HG03457 (cell line): ENCODE measurements at regions not wholly inside any gene's neighbourhood (a gene's known extent, or its start where the extent isn't known, plus 50 kb on each side); places are given as distances from the start of the nearest gene placed in this dataset.
"Not testable (repeated sequence)": the region's sequence is repeated elsewhere in the genome, so short reads cannot be mapped to it uniquely, and the experiment has no call there.

Experiments
- ATAC-seq: cut with Tn5 transposase; IDR thresholded peaks from one replicate; pipeline ENCODE4 v1.9.1; 2021; ENCODE audit warnings: moderate number of reproducible peaks; ENCODE audit not compliant: unreplicated experiment

DNA sequence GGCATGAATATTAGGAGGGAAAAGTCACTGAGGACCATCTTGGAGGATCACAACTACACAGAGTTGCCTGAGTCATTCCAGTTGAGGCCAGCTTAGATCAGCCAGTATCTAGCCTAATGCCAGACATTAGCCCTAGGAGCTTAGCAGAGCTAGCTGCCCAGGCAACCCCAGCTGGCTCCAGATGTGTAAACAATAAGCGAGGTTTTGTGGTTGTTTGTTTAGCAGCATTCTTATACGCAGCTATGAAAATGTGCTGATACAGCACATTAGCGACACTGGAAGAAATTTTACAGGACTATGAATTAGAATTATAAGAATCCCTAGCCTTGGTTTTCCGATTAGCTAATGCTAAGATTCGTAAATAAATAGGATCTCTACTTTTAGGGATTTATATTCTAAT, 59.3 kb downstream of the BTBD3 start:
- ATAC-seq: no peak

DNA sequence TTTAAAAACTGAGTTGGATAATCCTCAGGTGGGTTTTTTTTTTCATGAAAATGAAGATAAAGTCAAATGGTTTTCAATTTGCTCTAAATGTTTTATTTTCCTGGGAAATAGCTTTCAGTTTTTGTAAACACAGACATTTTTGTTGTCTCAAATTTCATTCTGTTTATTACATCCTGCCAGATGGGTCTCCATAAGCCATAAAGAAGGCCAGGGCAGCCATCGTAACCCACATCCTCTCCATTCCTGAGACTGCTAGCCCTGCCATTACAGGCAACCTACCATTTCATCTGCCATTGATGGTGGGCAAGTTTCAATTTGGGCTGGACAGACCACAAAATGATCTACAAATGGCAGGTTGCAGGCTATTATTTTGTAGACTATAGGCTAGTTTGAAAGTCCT, 60.8 kb downstream of the BTBD3 start:
- ATAC-seq: no peak

DNA sequence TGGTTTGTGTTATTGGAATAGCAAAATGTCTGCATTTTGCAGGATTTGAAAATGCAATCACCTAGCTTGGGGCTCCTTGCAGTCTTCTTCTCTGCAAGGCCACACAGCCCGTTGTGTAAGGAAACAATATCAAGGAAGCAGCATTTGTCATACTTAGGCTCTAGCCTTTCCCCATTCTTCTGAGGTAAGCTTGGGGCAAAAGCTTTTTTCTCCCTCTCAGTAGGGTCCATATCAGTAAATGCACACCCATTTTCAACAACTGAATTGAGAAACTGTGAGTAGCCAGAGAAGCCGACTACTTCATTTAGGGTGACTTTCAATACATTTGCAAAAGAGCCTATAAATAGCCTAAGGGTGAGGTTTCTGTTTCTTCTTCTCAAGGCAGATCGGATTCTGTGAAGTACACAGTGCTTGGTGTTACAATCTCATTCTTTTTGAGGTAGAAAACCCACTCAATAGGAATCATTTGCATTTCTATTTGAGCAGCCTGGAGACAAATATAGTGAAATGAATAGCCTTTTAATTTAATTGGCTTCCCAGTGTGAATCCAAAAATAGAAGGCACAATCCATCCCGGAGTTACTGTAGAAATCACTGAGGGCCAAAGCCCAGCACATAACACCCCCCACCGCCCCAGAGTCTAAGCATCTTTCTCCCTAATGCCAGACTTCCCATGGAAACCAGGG, 61.8 kb downstream of the BTBD3 start:
- ATAC-seq: no peak

DNA sequence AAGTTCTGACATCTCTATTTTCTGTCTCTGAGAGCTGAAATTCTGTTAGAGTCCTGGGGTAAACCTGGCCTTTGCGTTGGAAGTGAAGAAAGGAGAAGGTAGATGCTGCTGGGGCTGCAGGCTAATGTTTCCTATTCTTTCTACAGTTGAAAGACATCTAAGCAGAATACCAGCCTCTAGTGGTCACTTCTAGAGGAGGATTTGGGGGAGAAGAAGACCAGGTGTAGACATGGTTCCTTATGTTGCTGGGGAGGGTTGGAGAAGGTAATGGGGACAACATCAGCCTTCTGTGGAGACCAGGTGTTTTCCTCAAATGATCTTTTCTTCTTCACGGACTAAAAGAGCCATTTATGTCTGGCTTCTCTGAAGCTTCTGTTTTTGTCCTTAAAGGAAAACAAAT, 62.6 kb downstream of the BTBD3 start:
- ATAC-seq: no peak

DNA sequence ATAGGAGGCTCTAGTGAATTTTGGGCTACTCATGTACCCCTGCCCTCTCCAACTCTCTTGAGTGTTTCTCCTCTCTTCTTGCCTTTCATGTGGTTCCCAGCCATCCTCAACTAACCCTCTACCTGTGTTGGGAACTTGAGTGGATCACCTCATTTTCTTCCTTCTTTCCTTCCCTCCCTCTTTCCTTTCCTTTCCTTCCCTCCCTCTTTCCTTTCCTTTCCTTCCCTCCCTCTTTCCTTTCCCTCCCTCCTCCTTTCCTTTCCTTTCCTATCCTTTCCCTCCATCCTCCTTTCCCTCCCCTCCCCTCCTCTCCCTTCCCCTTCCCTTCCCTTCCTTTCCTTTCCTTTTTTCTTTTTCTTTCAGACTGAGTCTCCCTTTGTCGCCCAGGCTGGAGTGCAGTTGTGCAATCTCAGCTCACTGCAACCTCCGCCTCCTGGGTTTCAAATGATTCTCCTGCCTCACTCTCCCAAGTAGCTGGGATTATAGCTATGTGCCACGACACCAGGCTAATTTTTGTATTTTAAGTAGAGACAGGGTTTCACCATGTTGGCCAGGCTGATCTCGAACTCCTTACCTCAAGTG, 63.8 kb downstream of the BTBD3 start:
- ATAC-seq: no peak

DNA sequence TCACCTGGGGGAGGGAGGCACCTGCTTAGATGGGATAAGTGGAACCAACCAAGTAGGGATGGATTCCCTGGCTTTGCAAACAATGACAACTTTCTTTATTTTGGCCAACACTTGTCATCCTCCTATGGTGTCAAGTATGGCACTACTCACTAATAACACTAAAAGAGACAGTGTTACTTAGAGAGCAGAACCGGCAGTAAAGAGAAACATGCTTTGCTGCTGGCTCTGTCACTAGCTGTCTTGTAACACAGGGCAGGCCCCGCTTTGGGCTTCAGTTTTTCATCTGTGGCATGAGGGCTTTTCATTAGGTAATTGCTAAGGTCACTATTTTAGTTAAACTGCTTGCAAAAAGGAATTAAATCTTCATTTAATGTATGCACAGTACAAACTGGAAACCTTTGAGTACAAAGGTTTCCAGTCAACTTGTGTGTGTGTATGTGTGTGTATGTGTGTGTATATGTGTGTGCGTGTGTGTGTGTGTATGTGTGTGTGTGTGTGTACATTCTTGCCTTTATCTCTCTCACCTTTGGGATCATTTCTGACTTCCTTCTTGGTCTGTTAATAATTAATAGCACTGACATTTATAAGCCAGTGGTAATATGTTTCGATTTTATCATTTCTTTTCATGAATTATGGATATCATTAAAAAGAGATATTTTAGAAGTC, 64.7 kb downstream of the BTBD3 start:
- no peak for ATAC-seq

DNA sequence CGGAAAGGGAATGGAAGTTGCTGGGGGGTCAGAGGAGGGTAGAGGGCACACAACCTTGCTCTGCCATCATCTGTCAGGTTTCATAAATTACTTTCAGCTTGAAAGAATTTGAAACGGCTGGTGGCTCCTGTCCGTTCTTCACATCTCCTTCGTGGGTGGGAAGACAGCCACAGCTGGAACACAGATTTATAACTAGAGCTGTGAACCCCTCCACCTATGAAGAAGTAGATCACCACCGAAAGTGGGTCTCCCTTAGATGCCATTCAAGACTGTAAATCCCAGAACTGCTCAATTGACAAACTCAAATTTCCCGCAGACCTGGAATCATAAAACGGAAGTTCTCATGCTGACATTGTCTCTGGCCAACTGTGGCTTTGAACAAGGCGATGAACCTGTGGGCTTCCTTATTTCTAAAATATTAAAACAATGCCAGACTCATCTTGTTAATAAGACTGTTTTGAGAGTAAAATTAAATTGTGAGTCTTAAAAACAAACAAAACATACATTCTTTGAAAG, 65.3 kb downstream of the BTBD3 start:
- ATAC-seq: no peak

DNA sequence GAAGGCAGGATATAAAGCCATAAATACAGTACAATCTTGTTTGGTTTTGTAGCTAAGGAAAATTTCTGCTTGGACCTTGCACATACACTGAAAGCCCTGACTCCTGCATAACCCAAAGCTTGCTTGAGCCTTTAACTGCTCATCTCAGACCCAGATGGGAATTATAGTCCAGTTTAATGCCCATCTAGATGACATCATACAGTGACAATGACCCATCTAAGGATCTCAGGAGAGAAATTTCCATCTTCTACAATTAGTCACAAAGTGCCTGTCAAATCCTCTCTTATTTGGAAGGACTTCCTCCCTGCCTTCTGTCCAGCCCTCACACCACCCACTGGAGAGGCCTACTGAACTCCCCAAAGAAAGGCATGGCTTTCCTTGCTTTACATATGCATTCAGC, 69.3 kb downstream of the BTBD3 start:
- no peak for ATAC-seq

DNA sequence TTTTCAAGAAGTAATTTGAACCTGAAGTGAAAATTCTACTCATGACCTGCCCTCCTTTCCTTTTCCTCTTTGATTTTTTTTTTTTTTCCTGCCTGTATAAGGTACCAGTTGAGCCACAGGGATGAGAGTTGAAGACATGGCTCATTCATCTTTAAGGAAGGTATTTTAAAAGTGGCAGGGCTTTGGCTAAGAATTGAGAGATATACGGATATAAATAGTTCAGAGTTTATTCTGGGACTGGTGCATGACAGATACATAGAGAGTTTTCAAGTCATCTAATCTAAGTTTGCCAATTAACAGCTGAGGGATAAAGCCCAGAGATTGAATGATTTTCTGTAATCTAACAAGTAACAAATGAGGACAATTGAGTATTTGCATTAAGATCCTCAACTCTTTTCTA, 69.8 kb downstream of the BTBD3 start:
- ATAC-seq: no peak

DNA sequence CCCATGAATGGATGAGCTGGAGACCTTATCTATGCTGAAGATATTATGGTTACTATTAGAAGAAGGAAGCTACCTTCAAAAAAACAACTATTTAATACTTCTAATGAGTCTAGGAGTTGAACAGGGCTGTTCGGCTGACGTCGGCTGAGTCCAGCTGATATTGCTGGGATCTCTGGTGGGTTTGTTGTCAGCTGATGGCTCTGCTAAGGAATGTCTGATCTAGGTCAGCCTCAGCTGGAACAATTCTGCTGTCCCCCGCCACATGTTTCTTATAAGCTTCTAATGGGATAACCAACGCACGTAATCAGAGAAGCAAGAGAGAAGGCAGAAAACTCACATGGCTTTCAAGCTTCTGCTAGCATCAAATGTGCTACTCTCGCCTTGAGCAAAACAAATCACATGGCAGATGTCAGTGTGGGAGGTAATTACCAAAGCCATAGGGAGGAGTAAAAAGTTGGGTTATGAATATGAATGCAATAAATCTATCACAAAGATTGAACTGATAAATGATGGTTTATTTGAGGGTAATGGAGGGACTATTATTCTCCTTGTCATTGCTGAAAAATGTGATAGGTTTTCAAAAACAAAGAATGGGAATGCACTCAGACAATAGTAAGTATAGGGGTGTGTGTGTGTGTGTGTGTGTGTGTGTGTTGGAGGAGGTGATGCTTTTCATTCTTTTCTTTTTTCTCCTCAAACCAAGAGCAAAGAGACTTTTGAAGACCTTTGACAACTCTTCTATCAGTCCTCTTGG, 71.5 kb downstream of the BTBD3 start:
- no peak for ATAC-seq

DNA sequence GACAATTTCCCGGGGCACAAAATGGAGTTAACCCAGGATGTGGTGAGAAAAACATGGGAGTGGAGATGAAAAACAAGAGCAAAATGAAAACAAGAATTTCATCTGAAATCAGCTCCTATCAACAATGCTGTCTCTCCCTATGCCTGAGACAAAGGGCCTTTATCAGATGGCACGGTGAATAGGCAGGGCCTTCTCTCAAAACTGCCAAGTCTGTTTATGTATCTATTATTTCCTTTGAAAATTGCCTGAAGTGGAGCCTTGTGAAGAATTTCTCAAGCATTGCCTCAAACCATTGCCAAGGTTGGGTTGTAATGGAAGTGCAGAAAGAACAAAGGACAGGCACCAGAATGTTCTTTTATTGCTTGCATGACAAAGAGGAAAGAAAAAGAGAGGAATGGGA, 74.7 kb downstream of the BTBD3 start:
- ATAC-seq: no peak

DNA sequence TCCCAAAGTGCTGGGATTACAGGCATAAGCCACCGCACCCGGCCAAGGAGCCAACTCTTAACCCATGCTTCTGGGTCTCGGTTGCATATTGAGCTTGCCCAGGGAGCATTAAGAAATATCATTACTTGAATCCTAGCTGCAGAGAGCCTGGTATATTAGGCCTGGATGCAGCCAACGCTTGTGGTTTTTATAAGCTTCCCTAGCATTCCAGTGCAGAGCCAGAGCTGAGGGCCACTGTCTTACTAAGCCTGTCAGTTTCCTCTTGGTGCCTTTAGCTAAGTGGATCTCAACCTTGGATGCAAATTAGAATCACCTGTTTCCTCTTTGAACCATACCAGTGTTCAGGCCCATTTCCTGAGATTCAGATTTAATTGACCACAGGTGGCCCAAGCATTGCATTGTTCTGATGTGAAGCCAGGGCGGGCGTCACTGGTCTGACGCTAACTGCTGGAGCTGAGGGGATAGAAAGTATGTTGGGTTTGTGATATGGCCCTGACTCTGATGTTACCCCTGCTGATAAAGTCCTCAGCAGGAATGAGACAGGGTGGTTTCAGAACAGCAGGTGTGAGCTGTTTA, 76.3 kb downstream of the BTBD3 start:
- ATAC-seq: no peak

DNA sequence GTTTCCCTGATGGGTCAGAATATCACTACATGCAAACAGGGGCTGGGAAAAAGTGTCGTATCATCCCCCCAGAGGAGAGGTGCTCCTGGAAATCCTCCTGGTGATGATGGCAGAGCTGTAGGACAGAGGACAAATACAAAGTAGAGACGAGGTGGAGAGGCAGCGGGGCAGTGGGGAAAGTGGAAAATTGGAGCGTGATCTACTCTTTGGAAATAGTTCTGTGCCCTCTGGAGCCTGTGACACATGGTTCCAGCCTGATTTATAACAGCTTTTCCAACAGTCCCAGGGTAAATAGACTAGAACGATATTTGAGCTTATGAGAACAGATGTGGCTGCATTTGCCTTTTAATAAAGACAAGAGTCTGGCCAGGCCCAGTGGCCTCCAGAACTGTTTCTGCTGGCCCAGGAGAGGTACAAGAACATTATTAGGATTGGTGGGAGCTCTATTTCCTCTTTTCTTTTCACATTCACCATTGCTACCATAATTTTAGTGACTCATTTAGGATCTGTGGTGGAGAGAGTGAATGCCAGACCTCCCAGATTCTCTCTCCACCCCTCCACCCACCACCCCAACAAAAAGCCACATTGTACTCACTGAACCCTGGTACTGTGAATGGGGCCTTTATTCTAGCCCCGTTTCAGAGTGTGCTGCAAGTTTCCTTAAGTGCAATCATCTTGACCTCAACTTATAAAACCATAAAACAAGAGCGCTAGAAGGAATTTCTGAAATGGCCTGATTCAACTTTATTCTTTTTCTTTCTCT, 78.3 kb downstream of the BTBD3 start:
- ATAC-seq: no peak

DNA sequence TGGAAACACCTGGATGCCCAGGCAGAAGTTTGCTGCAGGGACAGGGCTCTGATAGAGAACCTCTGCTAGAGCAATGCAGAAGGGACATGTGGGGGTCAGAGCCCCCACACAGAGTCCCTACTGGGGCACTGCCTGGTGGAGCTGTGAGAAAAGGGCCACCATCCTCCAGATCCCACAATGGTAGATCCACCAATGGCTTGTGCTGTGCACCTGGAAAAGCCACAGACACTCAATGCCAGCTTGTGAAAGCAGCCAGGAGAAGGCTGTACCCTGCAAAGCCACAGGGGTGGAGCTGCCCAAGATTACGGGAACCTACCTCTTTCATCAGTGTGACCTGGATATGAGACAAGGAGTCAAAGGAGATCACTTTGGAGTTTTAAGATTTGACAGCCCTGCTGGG, 87.1 kb downstream of the BTBD3 start:
- ATAC-seq: not testable (repeated sequence)

DNA sequence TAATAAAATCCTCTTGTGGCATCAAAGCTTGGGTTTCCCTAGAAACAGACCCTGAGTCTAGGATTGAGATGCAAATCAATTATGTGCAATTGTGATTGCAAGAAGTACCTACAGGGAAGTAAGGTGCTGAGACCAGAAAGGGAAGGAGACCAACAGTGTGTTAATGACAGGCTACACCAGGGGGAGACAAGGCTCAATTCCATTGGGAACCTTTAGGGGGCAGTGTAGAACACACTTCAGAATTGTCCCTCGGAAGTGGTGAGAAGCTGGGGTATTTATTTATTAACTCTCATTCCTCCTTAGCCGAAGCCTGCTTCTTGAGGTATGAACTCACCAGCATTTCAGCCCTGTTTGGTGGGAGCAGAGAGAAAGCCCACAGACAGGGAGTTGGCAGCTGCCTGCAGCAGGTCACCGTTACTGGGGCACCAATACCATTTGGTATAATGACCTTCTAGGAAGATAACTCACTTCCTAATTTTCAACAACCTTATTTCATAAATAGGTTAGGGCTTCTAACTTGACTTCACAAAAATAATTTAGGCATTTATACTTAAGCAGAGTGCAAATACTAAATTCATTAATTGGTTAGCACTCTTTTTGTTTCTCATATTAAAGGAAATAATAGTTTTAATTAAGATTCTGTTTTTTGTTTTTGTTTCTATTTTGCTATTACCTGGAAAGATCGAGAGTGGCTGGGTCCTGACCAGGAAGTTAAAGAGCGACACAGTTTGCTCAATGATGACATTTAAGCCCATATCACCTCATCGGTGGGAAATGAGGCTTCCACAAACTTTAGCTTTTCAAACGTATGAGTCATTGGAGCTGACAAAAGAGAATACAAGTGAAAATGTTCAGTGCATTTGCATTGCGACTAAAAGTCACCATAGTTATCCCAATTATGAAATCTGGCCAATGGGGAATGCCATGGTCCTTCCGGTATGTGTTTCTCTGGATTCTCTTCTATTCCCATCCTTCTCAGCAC, 94.8 kb downstream of the BTBD3 start:
- ATAC-seq: no peak

DNA sequence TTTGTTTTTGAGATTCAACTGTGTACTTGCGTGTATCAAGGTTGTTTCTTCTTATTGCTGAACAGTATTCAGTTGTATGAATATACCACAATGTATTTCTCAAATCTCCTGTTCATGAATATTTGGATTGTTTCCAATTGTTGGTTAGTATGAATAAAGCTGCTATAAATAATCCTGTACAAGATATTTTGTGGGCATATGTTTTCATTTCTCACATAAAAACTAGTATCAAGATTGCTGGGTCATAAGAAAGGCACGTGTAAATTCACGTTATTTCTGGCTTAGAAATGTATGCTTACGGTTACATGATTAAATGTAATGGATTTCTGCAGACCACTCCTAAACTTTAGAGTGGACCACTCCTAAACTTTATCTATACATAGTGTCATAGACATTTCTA, 96.6 kb downstream of the BTBD3 start:
- ATAC-seq: no peak

DNA sequence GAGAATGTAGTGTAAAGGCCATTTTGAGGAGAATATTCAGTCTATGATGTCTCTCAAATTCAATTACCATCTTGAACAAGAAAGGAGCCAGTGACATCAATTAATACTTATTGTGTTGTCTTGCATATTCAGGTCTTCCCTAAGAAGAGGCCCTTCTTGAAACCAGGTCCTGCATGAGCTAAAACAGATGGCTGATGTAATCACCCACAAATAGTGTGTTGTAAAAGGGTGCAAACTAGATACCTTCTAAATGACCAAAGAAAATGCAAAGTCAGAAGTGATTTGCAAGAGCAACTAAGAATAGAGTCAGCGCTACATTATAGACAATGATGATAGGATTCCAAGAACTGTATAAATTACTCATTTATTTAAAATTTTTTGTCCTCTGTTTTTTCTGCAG, 97.0 kb downstream of the BTBD3 start:
- ATAC-seq: no peak

DNA sequence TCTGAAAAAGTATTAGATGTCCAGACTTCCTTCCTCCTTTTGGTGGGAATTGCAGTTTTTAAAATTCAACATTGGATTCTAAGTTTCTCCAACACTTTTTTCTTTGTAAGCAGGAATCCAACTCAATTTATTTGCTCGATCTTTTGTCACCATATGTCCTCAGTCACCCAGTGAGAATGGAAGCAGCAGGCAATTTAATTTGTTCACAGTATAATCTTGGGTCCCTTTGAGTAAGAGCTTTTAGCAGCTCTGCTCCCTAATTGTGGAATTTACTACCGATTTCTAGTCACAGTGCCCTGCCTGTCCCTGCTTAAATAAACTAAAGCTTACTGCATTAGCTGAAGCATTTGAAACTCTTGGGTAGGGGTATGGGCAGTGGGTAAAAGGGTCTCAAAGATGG, 98.6 kb downstream of the BTBD3 start:
- ATAC-seq: no peak

DNA sequence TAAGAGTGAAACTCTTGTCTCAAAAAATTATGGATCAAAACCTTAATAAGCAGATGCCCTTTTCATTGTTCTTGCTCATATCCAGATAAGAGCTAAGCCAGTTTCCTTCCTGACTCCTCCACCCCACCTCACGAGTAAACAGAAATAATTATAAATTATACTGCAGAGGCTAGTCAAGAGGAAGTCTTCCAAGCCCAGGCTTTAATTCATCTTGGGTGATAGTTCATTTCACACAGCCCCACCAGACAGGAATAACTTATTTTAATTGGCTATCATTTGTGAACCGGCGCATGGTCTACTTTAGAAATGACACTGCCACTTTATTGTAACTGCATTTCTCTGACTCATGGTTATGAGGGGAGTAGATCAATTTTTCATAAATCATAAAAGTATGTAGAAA, 102.0 kb downstream of the BTBD3 start:
- no peak for ATAC-seq
